ENCODE measurements at regions not wholly inside any gene's neighbourhood (a gene's known extent, or its start where the extent isn't known, plus 50 kb on each side); places are given as distances from the start of the nearest gene placed in this dataset.
A peak's percentile ranks its signal among the peaks of the same experiment; 100 is the strongest.

DNA sequence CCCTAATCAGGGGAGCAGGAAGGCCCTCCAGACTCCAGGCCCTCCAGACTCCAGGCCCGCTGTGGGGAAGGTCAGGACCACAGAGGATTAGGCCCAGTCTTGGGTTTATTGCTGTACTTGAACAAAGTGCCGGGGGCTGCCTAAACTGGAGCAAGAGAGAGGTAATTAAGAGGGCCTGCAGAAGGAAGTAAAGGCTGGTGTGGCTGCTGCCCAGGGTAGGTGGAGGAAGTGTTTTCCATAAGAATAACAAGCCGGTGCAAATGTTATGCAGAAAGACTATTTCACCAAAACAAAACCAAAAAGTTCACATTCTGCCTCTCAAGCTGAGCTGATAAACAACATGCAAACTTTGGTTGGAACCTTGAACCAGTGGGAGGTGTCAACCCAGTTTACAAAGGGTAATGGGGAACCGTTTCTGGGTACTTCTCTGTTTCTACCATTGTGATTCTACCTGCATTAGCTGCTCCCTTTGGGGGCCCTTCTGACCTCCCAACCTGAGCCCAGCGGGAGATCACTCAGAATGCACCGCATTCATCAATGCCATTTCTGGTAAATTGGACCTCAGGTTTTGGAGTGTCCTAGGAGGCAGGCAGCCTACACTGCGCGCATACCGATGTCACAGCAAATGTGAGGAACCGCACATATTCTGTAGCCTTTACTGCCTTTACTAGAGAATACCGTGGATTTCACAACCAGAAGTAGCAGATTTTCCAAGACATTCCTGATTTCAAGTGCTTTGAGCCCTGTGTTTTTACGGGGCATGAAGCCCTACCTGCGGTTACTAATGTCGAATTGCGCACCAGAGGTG is 59.7 kb upstream of the BCOR start:
- DNase-seq, result no peak

DNA sequence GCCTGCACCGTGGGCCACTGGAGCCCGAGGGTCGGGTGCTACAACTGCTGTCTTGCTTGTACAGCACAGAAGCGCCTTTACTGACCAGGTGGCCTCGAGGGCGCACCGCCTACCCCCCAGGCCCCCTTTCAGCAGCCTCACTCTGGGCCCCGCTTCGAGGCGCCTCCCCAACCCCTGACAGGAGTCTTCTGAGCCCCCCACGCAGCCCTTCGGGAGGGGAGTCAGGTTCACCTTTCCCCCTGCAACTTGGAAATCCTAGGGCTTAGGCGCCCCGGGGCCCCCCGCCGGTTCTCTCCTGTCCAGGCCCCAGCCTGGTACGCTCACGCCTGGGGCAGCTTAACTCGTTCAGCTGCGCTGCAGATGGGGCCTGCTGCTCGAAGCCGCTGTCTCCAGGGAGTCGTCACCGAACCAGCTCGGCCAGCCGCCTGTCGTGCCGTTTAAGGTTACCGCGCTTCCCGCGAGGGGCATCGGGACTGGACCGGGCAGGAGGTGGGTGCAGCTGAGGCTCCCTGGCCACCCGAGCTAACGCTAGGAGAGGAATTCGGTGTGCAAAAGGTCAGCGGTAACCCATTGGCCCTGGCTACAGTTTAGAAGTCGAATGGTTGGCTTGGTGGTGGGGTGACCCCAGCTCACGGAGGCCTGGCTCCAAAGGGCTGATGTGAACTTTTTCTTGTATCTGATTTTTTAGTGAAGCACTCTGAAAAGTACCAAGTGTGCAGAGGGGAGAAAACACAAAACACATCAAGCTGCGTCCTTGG is 58.9 kb upstream of the BCOR start:
- no peak for DNase-seq

DNA sequence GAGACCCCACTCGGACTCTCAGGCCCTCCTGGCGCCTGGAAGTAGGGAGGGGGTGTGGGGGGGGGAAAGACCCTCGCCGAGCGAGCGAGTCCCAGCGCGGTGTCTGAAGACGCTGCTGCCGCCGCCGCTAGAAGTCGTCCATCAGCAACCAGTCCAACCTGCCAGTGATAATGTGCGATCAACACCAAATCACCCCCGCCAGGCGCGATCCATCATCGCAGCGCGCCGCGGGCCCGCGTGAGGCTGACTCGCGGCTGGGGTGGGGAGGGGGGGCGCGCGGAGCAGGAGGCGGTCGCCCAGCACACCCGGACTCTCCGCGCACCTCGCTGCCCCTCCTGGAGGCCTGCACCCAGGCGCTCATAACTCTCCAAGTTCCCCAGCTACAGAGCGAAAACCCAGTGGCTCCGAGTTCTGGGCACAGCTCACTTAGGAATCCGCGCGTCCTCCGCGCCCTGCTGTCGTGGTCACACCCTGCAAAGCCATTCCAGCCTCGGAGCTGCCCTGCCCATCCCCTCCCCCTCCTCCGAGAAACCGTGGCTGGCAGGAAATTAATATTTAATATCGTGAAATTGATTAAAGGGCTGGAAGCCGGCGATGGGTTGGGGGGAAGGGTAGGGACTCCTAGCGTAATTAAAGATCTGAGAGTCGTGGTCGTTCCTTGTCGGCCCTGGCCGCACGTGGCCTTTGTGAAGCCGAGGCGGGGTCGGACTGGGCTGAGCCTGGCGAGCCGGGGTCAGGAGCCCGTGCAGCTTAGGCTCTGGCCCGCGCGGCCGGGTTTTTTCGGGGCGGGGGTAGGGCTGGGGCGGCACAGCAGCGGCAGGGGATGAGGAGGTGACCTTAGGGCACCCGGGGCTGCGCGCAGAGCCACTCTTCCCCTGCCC is 58.1 kb upstream of the BCOR start:
- DNase-seq, result no peak

DNA sequence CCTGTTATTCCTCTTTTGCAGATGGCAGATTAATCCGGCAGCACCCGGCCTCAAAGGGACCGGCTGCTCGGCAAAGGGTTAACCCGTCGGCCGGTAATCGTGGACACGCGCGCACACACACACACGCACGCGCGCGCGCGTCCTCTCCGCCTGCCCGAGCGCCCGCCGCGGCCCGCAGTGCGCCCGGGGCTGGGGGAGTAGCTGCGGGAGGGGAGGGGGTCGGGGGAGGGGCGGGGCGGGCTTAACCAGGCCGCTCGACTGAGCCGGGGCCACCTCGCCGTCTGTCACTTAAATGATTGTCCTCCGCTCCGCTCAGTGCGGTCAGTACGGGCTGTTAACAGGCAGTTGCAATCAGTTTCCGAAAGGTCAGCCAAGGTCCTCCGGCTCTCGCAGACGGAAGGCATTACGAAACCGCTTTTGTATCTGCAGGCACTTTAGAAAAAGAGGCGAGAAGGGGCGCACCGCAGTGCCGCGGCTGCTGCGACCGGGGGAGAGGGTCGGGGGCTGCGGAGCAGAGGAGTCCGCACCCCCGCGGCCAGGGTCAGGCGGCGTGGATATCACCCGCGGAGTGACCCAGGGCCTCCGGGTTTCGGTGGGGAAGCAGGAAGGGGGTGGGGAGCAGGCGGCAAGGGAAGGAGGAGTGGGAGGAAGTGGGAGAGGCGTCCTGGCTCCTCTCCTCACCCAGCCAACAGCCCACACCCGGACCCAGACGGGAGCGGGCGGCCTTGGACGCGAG is 57.3 kb upstream of the BCOR start:
- DNase-seq, result peak; percentile 69

DNA sequence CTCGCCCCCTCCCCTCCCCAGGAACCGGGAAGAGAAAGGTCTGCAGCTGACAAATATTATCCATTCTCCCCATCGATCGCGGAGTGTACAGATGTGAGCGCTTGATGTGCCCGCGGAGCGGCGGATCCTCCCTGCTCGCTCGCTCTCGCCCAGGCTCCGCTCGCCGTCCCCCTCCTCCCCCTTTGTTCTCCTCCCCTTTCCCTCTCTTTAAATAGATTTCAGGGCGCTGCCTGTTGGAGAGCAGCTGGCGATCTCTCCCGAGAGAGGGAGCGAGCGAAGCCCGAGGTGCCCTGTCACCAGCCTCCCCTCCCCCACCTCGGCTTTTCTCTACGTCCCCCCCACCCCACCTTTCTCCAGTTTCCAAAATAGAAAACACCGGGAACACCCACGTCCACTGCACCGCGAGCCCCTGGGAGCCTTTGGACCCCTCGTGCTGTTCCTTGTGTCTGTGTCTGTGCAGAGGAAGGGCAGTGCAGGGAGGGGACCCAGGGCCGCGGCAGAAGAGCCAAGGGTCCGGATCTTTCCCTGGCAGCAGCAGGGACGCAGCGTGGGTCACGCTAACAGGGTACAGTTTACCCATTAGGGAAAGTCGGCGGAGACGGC is 56.6 kb upstream of the BCOR start:
- peak; percentile 53 for DNase-seq

DNA sequence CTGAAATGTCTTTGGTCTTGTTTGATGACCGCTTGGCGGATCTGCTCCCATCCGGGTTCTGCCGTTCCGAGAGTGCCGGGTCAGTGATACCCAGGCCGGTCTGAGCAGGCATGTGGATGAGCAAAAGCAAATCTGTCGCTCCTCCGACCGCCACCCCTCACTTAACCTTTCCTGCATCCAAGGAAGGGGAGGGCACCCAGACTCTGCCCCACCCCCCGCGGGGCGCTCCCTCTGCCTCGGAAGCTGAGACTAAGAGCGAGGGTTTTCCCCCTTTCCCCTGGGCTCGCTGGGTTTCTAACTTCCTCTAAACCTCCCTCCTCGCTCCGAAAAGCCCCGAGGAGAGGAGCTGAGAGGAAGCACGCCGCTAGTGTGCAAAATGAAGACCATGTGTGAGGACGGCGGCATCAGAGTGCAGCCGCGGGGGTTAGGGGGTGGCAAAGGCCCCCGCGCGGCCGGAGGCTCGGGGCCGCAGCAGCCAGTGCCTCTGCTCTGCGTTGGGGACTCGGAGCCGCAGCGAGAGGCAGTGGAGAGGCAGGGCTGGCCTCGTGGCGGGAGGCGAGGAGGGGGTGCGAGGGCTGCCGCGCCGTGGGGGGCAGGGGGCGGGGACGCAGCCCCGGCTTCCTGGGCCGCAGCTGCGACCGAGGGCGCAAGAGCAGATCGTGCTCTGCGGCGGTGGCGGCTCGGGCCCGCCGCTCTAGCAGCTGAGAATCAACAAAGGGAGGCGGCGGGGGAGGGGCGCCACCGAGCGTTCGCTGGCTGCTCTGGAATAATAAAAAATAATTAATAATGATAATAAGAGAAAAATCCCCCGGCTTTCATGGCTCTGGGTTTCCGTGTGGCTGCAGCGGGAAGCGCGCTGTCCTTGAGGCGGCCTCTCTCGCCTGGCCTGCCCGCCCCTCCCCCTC is 55.8 kb upstream of the BCOR start:
- DNase-seq, result peak; percentile 57

DNA sequence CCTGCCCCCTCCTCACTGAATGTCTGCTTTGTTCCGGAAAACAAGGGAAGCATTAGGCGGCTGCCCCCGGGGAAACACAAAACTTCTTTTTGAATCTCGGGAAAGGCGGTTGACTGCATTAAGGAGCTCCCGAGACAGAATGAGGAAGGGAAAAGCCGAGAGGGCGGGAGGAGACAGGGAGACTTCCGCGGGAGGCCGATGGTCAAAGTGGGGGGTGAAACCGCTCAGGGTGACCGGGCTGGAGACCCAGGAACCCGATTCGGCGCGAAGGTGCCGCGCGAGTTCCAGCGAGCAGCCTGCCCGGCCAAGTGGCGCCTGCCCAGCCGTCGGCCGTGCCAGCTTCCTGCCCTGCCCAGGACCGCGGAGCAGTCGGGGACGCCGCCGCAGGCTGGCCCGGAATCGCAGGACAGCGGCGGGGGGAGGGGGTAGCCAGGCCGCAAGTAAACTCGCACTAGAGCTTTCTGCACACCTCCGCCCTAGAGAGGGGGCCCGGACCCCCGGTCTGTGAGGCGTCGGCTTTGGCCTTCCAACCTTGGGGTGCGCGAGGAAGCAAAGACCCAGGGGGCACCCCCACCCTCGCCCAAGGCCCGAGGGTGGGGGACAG is 55.1 kb upstream of the BCOR start:
- DNase-seq, result no peak

DNA sequence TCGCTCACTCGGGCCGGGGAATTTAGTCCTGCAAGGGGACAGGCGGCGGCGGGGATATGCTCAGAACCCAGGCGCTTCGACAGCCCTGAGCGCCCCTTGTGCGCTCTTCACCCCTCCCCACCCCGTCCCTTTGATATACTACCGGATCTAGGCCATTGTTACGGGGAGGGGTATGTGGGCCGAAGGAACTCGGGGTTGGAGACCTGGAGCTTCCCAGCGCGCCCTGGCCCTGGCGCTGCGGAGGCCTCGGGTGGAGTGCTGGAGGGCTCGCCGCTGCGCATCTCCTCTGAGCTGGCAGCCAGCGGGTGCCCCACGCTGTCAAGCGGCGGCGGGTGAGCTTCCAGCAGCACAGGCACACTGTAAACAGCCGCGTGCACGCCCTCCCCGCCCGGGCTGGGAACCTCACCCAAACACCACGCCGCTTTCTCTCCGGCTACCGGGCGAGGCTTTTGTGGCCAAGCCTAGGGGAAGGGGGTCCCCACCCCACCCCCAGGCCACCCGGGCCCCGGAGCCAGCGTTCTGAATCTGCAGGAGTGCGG is 54.5 kb upstream of the BCOR start:
- DNase-seq, result peak; percentile 58

DNA sequence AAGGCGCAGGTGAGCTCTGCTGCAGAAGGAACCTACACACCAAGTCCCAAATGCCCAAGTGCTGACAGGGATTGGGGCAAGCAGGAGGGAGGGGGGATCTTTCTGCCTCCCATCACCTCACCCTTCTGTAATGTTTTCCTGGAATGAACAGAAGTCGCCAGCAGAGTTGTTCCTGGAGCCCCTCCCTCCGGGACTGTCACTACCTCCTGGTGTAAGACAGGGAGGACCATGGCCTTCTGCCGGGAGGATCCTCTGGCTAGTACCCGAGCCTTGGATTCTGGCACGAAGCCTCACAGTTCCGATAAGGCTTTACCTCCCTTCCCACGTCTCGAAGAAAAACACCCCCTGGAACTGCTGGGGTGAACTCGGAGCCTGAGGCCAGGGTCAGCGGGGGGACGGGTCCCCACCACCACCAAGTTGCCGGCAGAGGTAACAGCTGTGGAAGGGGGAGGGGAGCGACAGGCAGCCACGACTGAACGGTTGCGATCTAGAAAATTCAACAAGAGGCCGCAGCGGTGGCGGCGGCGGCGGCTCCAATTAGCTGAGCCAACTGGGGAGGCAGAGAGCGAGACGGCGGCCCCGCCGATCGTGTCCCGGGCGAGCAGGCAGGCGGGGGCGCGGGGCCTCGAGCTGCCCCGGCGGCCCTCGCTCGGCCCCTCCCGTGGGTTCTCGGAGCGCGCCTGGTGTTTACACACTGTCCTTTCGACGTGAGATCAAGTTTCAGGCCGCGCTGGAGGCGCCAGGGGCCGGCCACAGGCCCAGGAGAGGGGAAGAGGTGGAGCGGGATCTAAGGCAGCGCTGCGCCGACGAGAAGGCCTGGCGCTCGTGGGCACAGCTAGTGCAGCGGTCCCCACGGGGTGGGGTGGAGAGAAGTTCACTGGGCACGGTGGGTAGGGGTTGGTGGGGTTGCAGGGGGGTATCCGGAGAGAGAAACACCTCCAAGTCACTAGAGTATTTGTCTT is 53.7 kb upstream of the BCOR start:
- DNase-seq, result no peak

DNA sequence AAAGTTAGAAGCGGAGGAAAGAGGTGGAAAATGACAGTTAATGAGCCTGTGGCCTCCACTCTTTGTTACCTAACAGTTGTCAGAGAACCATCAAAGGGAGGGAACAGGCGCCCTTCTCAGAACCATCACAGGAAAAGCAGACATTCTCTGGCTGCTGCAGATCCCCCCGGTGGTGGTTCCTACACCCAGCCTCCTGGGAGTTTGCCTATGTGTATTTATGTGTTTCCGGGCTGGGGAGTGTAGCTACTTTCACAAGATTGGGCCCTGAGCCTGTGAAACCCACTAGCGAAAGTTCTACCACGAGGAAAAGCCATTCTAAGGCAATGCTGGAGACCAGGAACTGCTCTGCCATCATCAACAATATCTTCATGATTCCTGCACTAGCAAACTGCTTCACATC is 52.7 kb upstream of the BCOR start:
- no peak for DNase-seq

DNA sequence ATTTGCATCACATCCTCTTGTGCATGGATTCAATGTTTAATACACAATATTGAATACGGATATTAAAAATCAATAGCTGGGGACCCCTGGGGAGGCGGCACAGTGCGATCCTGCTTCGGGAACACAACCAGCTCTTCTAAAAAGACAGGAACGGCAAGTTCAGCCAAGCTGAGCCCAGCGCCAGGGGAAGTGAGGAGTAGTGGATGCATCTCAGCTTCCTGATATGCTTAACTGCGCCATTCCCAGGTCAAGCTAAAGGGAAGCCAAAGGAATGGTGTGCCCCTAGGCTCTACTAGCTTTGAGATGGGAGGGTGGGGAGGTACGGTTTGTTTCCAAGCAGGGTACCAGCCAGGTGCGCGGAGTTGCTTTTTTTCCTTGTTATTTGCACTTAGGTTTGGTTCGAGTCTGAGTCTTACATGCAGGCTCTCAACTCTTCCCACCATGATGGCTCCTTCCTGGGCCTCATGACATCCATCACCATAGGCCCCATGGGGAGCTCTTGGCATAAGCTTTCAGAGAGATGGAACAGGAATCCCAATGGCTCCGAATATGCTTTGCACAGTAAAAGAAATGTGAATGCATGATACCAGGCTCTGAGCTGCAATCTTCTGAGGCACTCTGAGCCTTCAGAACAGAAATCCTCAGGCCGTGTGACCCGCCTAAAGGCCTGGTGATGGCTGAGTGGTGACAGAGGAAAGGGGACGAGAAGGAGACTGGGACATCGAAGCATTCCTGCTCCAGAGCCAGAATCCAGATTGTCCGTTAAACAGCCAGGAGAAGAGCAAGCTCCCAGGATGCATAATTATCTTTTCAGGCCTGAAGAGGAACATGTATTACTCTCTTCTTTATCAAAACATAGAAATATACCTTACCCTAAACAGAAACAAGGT is 51.8 kb upstream of the BCOR start:
- DNase-seq, result no peak

DNA sequence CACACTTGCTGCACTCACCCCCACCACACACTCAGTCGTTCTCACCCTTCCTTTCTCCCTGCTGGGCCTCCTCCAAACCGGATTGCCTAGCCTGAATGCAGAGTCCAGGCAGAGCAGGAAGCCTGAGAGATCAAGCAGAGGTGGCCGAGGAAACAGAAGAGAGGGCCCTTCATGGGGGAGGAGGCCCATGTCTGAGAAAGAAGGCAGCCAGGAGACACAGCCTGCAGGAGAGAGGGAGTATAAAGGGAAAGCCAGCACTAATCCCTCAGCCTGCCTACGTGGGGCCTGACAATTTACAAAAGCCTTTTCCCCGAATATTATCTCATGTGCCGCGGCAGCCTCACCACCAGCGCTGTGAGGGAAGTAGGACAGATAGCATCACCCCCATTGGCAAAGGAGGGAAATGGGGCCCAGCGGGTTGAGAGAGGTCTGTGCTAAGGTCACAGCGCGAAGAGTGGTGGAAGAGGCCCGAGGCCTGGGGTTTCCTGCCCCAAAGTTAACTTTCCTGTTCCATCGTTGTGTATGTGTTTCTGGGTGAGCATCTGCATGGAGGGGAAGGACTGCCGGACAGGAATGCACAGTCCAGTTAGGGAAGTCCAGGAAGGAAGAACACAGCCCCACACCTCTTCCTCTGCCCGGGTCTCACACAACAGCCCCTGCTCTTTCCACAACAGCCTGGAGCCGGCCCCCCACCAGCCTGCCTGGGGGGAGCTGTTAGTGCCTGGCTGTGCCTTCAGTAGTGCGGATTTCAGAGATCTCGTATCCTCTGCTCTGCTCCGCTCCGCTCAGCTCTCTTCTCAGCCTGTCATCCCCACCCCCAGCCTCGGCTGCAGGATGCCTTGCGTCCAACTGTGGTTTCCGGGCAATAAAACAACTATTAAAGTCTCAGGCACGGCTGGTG is 50.9 kb upstream of the BCOR start:
- DNase-seq, result peak; percentile 81

DNA sequence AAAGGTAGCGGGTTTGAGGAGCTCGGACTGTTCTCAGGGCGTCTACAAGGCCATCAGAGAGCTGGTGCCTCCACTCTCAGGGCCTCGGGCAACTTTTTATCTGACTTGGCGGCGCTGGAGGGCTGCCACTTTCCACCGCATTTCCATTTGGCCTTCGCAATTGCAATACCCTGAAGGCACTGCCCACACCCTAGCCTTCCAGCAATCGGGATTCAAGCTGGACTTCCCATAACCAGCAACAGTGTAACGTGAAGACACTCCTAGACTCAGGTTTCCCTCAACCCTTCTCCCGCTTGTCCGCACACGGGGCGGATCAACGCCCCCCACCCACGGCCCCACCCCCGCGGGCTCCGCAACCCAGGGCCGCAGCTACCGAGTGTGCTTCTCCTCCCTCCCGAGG is 50.2 kb upstream of the BCOR start:
- no peak for DNase-seq

Data from hematopoietic multipotent progenitor cell treated with erythropoietin and hydrocortisone succinate and interleukin-3 and kit ligand, for 8 days (in vitro differentiated cells).